ENCODE measurements at regions not wholly inside any gene's neighbourhood (a gene's known extent, or its start where the extent isn't known, plus 50 kb on each side); places are given as distances from the start of the nearest gene placed in this dataset.
"Not testable (repeated sequence)": the region's sequence is repeated elsewhere in the genome, so short reads cannot be mapped to it uniquely, and the experiment has no call there.

DNA sequence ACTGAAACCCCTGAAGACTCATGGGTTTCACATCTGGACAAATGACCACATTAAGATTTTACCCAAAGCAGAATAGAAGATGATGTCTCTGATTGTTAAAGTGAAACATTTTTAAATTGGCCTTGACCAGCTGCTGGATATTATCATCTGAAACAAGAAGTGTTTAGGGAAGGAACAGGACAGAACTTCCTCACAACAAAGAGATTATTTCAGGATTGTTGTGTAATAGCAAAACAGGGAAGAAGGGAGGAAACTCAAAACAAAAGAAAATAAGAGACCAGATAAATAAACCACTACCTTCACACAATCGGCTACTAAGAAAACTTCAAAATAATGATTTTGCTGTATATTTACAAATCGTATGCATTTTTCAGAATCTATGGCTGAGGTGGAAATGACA is 319.2 kb upstream of the API5 start:
- DNase-seq (ENCODE audit: low read depth) = no peak

DNA sequence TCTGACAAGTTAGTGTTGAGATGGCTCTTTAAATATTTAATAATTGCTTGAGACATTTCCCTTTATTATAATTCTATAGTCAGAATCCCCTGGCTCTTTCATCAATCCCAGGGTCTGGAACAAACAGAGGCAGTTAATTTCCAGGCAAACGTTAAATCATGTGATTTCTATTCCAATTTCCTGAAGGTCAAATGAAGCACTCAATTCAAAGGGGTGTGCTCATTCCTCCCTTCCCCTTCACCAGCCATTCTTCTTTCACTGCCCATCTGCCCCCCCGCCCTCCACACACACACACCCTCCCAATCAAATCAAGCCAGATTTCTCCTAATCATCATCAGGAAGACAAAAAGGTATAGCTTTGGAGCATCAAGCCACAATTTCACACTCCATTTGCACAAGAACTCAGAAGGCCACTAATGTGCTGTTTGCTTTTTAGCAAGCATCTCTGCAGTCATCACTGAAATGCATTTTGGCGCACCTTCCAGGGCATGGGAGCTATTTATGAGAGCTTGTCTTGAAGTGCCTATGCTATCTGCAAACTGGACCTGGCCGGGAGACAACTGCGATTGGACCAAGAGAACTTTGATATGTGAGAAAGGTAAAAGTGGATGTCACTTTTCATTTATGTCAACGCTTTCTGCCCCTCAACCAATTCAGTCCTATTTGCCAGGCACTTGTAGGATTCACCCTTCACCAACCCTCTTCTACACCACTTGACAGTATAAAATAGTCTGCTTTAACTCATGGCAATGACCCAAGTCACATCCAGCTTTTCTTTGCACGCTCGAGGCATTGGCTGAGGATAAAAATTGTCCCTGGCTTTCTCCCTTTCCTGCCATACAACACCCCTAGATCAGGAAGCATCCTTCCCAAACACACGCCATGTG is 315.1 kb upstream of the API5 start:
- no peak for DNase-seq (ENCODE audit: low read depth)

DNA sequence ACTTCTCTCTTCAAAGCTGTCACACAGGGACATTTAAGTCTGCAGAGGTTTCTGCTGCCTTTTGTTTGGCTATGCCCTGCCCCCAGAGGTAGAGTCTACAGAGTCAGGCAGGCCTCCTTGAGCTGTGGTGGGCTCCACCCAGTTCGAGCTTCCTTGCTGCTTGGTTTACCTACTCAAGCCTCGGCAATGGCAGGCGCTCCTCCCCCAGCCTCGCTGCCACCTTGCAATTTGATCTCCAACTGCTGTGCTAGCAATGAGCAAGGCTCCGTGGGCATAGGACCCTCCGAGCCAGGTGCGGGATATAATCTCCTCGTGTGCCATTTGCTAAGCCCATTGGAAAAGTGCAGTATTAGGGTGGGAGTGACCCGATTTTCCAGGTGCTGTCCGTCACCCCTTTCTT is 306.9 kb upstream of the API5 start:
- not testable (repeated sequence) for DNase-seq (ENCODE audit: low read depth)

- no peak for DNase-seq (ENCODE audit: low read depth)
These were observed 301.8 kb upstream of the API5 start for GRCh38 chr11:43010042-43010441.

DNA sequence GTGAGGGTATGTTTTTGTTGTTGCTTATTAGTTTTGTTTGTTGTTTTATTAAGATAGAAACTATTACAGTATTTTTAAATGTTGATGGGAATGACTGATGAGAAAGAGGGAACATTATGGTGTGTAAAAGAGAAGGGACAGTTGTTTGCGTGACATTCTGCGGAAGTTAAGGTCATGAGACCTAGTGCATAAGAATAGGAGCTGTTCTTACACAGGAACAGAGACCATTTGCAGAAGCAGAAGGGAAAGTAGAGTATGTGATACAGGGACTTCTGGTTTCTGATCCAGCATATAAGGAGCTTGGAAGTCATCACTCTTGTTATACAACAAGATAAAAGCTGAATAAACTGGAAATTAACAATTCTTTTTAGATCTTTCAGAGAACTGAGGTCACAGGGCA is 299.2 kb upstream of the API5 start:
- DNase-seq (ENCODE audit: low read depth) = no peak

DNA sequence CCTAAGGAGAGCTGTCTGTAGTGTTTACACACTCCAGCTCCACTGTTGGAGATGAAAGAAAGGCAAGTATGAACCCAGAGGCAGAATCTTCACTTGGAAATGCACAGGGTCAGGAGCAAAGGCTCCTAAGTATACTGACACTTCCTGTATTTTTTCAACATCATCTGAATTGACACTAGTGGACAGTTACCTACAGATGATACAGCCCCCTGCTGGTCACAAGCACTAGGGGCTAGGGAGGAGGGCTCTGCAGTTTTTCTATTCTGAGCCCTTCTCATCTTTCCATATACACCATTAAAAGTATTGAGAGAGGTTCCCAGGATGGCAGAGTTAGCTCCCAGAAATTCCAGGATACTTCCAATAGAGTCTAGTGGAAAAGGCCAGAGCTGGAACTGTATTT is 290.3 kb upstream of the API5 start:
- DNase-seq (ENCODE audit: low read depth) = no peak

DNA sequence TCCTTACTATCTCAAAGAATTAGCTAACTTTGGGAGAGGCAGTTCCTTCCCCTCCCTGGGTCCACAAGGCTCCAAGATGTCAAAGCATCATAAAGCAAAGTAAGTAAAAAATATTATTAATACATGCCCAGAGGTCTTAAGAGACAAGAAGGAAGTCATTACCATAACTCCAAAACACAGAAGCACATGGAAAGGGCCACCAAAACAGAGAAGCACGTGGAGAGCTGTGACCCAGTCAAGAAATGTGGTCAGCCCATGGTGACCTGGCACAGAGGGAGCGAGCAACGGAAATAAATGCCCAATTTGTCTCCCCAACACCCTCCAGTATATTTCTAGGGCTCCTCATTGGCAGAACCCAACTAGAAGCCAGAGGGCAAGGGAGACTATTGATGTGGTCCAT is 277.5 kb upstream of the API5 start:
- DNase-seq (ENCODE audit: low read depth) = no peak

GRCh38 chr11:43035086-43035485 is 276.7 kb upstream of the API5 start:
- DNase-seq (ENCODE audit: low read depth) = no peak

GRCh38 chr11:43053638-43054412 is 258.0 kb upstream of the API5 start:
- DNase-seq (ENCODE audit: low read depth) = no peak

DNA sequence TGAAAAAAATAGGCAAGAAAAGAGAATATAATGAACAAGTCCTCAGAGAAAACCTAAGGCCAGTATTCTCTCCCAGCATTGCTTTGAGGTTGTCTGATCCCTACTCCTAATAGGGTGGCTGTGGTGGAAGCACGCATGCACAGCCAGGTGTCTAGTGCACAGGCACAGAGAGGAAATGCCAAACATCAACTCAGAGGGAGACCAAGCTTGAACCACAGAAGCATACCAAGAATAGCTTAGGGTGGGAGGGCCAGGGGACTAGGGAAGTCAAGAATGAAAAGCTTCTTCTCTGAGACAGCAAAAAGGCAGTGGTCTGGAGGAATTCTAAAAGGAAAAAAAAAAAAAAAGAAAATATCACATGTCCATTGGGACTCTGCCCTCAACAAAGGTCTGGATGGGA is 244.1 kb upstream of the API5 start:
- DNase-seq (ENCODE audit: low read depth) = no peak

DNA sequence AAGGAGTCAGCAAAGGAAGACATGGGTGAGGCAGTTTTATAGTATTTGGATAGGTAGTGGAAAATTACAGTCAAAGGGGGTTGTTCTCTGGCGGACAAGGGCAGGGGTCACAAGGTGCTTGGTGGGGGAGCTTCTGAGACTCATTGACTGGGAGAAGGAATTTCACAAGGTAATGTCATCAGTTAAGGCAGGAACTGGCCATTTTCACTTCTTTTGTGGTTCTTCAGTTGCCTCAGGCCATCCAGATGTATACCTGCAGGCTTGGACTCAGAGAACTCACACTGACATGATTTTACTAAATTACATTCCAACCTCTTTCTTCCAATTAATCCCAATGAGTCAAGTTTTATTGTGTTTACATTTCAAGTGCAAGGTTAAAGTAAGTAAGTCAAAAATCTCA is 240.5 kb upstream of the API5 start:
- no peak for DNase-seq (ENCODE audit: low read depth)

DNA sequence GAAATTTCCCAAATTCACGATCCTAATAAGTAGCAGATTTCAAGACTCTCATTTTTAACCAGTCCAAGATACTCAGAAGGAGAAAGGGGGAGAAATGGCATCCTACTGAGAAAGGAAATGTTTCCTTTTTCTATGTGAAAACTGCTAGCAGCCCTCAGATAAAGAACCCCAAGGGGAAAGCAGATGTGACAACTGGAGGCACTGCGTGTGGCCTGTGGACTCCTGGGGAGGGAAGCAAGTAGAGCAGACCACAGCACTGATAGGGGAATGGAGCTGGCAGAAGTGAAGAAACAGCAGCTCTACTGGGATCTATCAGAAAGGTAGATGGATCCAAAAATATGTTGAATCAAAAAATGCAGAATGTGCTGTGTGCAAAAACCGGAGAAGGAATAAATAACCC is 239.7 kb upstream of the API5 start:
- DNase-seq (ENCODE audit: low read depth) = no peak

DNA sequence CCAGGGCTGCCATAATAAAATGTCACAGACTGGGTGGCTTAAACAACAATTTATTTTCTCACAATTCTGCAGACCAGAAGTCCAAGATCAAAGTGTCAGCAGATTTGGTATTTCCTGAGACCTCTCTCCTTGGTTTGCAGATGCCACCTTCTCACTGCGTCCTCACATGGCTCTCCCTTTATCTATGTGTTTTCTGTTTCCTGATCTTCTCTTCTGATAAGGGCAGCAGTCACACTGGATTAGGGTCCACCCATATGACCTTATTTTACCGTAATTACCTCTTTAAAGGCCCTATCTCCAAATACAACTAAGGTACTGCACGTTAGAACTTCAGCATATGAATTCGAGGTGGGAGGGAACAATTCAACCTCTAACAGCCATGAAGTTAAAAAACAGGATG is 238.9 kb upstream of the API5 start:
- no peak for DNase-seq (ENCODE audit: low read depth)

GRCh38 chr11:43074810-43075209 is 237.0 kb upstream of the API5 start:
- DNase-seq (ENCODE audit: low read depth) = no peak

GRCh38 chr11:43101113-43101512 is 210.7 kb upstream of the API5 start:
- no peak for DNase-seq (ENCODE audit: low read depth)

DNA sequence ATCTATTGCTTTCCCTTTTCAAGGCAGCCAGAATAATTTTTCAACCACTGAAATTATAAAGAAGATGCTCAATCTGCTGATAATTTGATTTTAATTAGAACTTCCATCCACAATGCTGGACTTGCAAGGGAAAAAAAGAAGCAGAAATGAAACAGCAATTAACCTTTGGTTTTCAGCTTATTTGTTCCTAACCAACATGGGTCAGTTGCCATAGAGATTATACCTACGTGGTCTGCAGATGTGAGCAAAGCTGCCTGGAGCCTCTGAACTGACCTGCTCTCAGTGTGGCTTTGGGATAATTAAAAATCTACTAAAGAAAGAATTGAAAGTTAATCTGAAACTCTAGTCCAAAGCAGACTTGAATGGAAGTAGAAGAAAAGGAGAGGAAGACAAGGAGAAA is 195.7 kb upstream of the API5 start:
- no peak for DNase-seq (ENCODE audit: low read depth)

- no peak for DNase-seq (ENCODE audit: low read depth)
These were observed 192.4 kb upstream of the API5 start for GRCh38 chr11:43119275-43119970.

- DNase-seq (ENCODE audit: low read depth) = no peak
These were observed 189.2 kb upstream of the API5 start for GRCh38 chr11:43122546-43122945.

GRCh38 chr11:43123443-43123842 is 188.4 kb upstream of the API5 start:
- DNase-seq (ENCODE audit: low read depth) = no peak

GRCh38 chr11:43124272-43124935 is 187.4 kb upstream of the API5 start:
- DNase-seq (ENCODE audit: low read depth) = no peak

DNA sequence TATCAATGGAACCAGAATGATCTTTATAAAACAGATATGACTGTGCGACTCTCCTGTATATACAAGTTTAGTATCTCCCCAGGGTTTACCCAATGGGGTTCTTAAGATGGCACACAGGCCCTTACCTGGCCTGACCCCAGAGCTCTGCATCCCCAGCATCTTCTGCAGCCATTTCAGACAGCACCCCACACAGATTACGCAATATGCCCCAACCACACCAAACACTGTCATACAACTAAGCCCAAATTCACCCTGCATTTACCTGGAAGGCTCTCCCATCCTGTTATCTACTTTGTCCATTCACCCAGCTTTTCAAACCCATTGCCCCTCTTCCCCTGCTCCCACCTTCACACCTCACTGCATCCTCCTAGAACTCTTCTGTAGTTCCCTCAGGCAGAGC is 182.5 kb upstream of the API5 start:
- no peak for DNase-seq (ENCODE audit: low read depth)

DNA sequence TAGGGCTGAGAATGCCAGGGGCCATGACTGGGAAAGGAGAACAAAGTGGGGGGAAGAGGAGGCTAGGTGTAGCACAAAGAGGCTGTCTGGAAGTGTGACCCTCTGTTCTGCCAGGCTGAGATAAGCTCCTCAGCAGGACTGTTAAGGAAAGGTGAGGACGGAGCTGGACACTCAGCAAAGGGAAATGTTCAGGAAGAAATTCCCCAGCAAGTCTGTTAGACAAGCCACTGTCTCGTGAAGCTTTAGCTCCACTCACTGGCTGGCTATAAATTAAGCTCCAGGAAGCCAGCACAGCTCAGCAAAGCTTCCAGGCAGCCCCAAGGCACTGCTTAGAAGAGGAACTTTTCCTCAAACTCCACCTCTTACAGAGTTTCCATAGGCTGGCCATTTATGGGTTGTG is 181.2 kb upstream of the API5 start:
- DNase-seq (ENCODE audit: low read depth) = no peak

Measured in GM04503 (cell line).